Neutrophil (primary cell): ENCODE measurements at regions not wholly inside any gene's neighbourhood (a gene's known extent, or its start where the extent isn't known, plus 50 kb on each side); places are given as distances from the start of the nearest gene placed in this dataset.

Experiments
- H3K27ac ChIP-seq: fragments of 200-600 bp; sonication (generic); 2 replicates; pipeline ENCODE4 v1.5.1; 2016; ENCODE audit warnings: mild to moderate bottlenecking, moderate library complexity
- H3K27me3 ChIP-seq: fragments of 200-600 bp; sonication (generic); 2 replicates; pipeline ENCODE4 v1.6.0; 2016; ENCODE audit warnings: mild to moderate bottlenecking
- H3K36me3 ChIP-seq: fragments of 200-600 bp; sonication (generic); 2 replicates; pipeline ENCODE4 v1.5.1; 2017
- H3K4me1 ChIP-seq, 2 experiments: fragments of 200-600 bp in 1 of 2; sonication (generic) in 1 of 2; 1 replicate in 1 of 2; 2 replicates in 1 of 2; pipeline versions ENCODE4 v1.5.1 to v1.6.1; 2013 to 2016; ENCODE audit warnings: low read depth in 1 of 2, low read length in 1 of 2, mild to moderate bottlenecking in 1 of 2, moderate library complexity in 1 of 2; ENCODE audit not compliant: control insufficient read depth in 1 of 2, insufficient read depth in 1 of 2
- H3K4me3 ChIP-seq, 2 experiments: fragments of 200-600 bp in 1 of 2; sonication (generic) in 1 of 2; 1 replicate in 1 of 2; 2 replicates in 1 of 2; pipeline ENCODE4 v1.5.1; 2013 to 2016; ENCODE audit warnings: low read depth in 1 of 2, low read length in 1 of 2, mild to moderate bottlenecking in 1 of 2, moderate library complexity in 1 of 2
- H3K9me3 ChIP-seq: fragments of 200-600 bp; sonication (generic); 2 replicates; pipeline ENCODE4 v1.5.1; 2016
- CTCF ChIP-seq: fragments of 200-600 bp; sonication (generic); IDR thresholded peaks from 2 replicates; pipeline ENCODE4 v1.5.1; 2016; ENCODE audit warnings: antibody characterized with exemption

- H3K4me1 ChIP-seq, result no peaks in the 10 kb centered on the region
- H3K27me3 ChIP-seq, result no peaks in the 10 kb centered on the region
- TF ChIP-seq CTCF, result no peak
- H3K27ac ChIP-seq, result no peak overlapping the region
- no peaks in the 10 kb centered on the region for H3K9me3 ChIP-seq
- H3K36me3 ChIP-seq, result no peaks in the 10 kb centered on the region
- H3K4me3 ChIP-seq, result no peak overlapping the region
Measured at GRCh38 chr12:124663771-124664366, 96.5 kb upstream of the NCOR2 start.

GRCh38 chr12:124663206-124663605, 95.8 kb upstream of the NCOR2 start:
- TF ChIP-seq CTCF, result no peak
- H3K4me3 ChIP-seq, result no peak overlapping the region
- no peaks in the 10 kb centered on the region for H3K9me3 ChIP-seq
- H3K27me3 ChIP-seq, result no peaks in the 10 kb centered on the region
- no peaks in the 10 kb centered on the region for H3K4me1 ChIP-seq
- H3K36me3 ChIP-seq, result no peaks in the 10 kb centered on the region
- H3K27ac ChIP-seq, result no peak overlapping the region

- Histone ChIP-seq H3K27me3 (no peaks in the 10 kb centered on the region), H3K27ac (no peak overlapping the region), H3K4me1 (no peaks in the 10 kb centered on the region), H3K9me3 (no peaks in the 10 kb centered on the region), H3K4me3 (no peak overlapping the region), H3K36me3 (no peaks in the 10 kb centered on the region)
- no peak for TF ChIP-seq CTCF
Measured at GRCh38 chr12:124661341-124661740, 93.9 kb upstream of the NCOR2 start.

GRCh38 chr12:124660851-124661250, 93.4 kb upstream of the NCOR2 start:
- no peaks in the 10 kb centered on the region for H3K4me1 ChIP-seq
- H3K27ac ChIP-seq, result no peak overlapping the region
- no peak for TF ChIP-seq CTCF
- H3K36me3 ChIP-seq, result no peaks in the 10 kb centered on the region
- H3K9me3 ChIP-seq, result no peaks in the 10 kb centered on the region
- peaks cover under 1% of the 10 kb centered on the region for H3K27me3 ChIP-seq
- no peak overlapping the region for H3K4me3 ChIP-seq

- TF ChIP-seq CTCF, result no peak
- Histone ChIP-seq H3K4me1 (no peaks in the 10 kb centered on the region), H3K4me3 (no peak overlapping the region), H3K27me3 (peaks cover 17% of the 10 kb centered on the region), H3K9me3 (no peaks in the 10 kb centered on the region), H3K27ac (no peak overlapping the region), H3K36me3 (no peaks in the 10 kb centered on the region)
Measured at GRCh38 chr12:124658806-124659402, 91.5 kb upstream of the NCOR2 start.
